A673 (cell line): ENCODE measurements at regions not wholly inside any gene's neighbourhood (a gene's known extent, or its start where the extent isn't known, plus 50 kb on each side); places are given as distances from the start of the nearest gene placed in this dataset.

Experiments used
- EZH2 ChIP-seq: fragments of 200-600 bp; sonication (generic); IDR thresholded peaks from 2 replicates; pipeline ENCODE4 v1.6.1; 2017; ENCODE audit warnings: borderline replicate concordance, low read depth, mild to moderate bottlenecking, mixed read lengths, antibody characterized with exemption, low read length; ENCODE audit not compliant: poor library complexity, severe bottlenecking
- TF ChIP-seq, protein P1 (sequence below): fragments of 300-800, 200-600 bp; sonication (generic); conservative IDR thresholded peaks from 2 replicates; pipeline ENCODE4 v1.5.1; 2017; ENCODE audit warnings: low read depth, mild to moderate bottlenecking, antibody characterized with exemption, low read length, moderate library complexity, mixed read lengths

DNA sequence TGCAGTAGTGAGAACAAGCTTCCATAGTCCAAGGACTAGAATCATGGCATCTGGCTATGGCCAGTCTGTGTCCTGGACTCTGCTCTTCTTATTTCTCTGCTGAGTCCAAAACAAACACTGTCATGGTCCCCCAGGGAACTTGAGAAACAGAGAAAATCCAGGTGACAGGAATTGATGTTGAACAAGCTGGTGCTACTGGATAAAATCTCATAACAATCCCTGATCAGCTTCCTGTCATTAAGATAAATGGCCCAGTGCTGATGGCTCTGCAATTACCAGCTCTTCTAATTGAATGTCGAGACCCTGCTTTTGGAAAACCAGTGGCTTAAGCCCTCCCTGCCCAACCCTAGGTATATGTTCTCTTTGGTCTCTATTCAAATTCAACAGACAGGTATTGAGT, 58.8 kb upstream of the ARHGAP36 start:
- no peak for TF ChIP-seq EZH2
- TF ChIP-seq, protein P1, sequence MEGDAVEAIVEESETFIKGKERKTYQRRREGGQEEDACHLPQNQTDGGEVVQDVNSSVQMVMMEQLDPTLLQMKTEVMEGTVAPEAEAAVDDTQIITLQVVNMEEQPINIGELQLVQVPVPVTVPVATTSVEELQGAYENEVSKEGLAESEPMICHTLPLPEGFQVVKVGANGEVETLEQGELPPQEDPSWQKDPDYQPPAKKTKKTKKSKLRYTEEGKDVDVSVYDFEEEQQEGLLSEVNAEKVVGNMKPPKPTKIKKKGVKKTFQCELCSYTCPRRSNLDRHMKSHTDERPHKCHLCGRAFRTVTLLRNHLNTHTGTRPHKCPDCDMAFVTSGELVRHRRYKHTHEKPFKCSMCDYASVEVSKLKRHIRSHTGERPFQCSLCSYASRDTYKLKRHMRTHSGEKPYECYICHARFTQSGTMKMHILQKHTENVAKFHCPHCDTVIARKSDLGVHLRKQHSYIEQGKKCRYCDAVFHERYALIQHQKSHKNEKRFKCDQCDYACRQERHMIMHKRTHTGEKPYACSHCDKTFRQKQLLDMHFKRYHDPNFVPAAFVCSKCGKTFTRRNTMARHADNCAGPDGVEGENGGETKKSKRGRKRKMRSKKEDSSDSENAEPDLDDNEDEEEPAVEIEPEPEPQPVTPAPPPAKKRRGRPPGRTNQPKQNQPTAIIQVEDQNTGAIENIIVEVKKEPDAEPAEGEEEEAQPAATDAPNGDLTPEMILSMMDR, result no peak
